Transverse colon (tissue), 4 donors: ENCODE measurements at regions not wholly inside any gene's neighbourhood (a gene's known extent, or its start where the extent isn't known, plus 50 kb on each side); places are given as distances from the start of the nearest gene placed in this dataset.

Experiments used
- CTCF ChIP-seq, 5 experiments: fragments of 200-600 bp in 3 of 5; fragments of 450-650 bp in 2 of 5; sonication (generic) in 3 of 5; IDR thresholded peaks; 1 replicate in 2 of 5; 2 replicates in 3 of 5; pipeline ENCODE4 v1.5.1; 2016 to 2017; ENCODE audit warnings: antibody characterized with exemption in 5 of 5, inconsistent platforms in 3 of 5, mild to moderate bottlenecking in 2 of 5, moderate library complexity in 1 of 5
- POLR2A ChIP-seq: fragments of 450-650 bp; IDR thresholded peaks from one replicate; pipeline ENCODE4 v1.6.1; 2016; ENCODE audit warnings: antibody characterized with exemption, mild to moderate bottlenecking, moderate library complexity
- POLR2AphosphoS5 ChIP-seq, 3 donors: sonication (generic); formaldehyde crosslinking; IDR thresholded peaks; one replicate each; pipeline ENCODE4 v1.6.1; 2016; ENCODE audit warnings: antibody characterized with exemption in 3 of 3

GRCh38 chr7:12456506-12456905 lies 52.8 kb upstream of the VWDE start:
- TF ChIP-seq CTCF (IDR thresholded peaks at IDR 0.05) (no peak), POLR2A (no peak), POLR2AphosphoS5 (IDR thresholded peaks at IDR 0.05) (no peak)
